HCT116 (cell line): ENCODE measurements at regions not wholly inside any gene's neighbourhood (a gene's known extent, or its start where the extent isn't known, plus 50 kb on each side); places are given as distances from the start of the nearest gene placed in this dataset.

ENCODE experiments used
- ATAC-seq: fragments of 200-7000 bp; cut with Tn5 transposase; 2 replicates; pipeline ENCODE4 v1.9.1; 2020; ENCODE audit warnings: mild to moderate bottlenecking, moderate library complexity
- BruUV-seq: library from RNA; stranded (reverse); fragments of 400-500 nt; replicated peaks from 2 replicates; lab custom pipeline; 2021; lab: Mats Ljungman, UMichigan
- CTCF ChIA-PET: fragments of 300-600 bp; sonication (Branson Sonifier 250); formaldehyde crosslinking; loops from one replicate; lab custom pipeline; 2021; ENCODE audit warnings: antibody characterized with exemption; lab: Charles Lee
- POLR2A ChIA-PET: fragments of 300-600, 350-600 bp; sonication (Branson Sonifier 250); formaldehyde crosslinking; loops from one replicate; lab custom pipeline; 2021; ENCODE audit warnings: antibody characterized with exemption; lab: Charles Lee
- RAD21 ChIA-PET, 2 experiments: fragments of 300-600 bp; sonication (Branson Sonifier 250); formaldehyde crosslinking; loops; one replicate each; lab custom pipeline; 2023; ENCODE audit warnings: low total read pairs in 2 of 2; ENCODE audit not compliant: uncharacterized antibody in 2 of 2, unreplicated experiment in 2 of 2, low non-redundant PET in 1 of 2; lab: Charles Lee
- DNase-seq: peaks from one replicate; pipeline ENCODE4 v3.0.0-alpha.2; 2010; ENCODE audit warnings: low read depth, low spot score
- H2AFZ ChIP-seq: fragments of 200-600 bp; shearing (Covaris generic), sonication (generic); 2 replicates; pipeline ENCODE4 v1.6.1; 2017; ENCODE audit warnings: low read depth, mixed run types, mixed read lengths, antibody characterized with exemption, low read length; ENCODE audit not compliant: poor library complexity, severe bottlenecking
- H3K27ac ChIP-seq: 2 replicates; pipeline ENCODE4 v1.5.1; 2012; ENCODE audit warnings: low read depth, low read length
- H3K27me3 ChIP-seq: fragments of 200-600 bp; sonication (generic); 2 replicates; pipeline ENCODE4 v1.6.1; 2016; ENCODE audit warnings: mixed run types, low read length, mixed read lengths; ENCODE audit not compliant: insufficient read depth
- H3K36me3 ChIP-seq, 2 experiments: fragments of 200-500 bp in 1 of 2; fragments of 200-600 bp in 1 of 2; sonication (Bioruptor generic) in 1 of 2; sonication (generic) in 1 of 2; 2 replicates each; pipeline versions ENCODE4 v1.5.1 to v1.6.1; 2014 to 2016; ENCODE audit warnings: low read length in 2 of 2, inconsistent platforms in 1 of 2, mixed read lengths in 1 of 2, mixed run types in 1 of 2; ENCODE audit not compliant: insufficient read depth in 2 of 2, control insufficient read depth in 1 of 2
- H3K4me1 ChIP-seq, 2 experiments: fragments of 200-600 bp in 1 of 2; sonication (generic) in 1 of 2; 2 replicates each; pipeline versions ENCODE4 v1.5.1 to v1.6.1; 2012 to 2017; ENCODE audit warnings: low read length in 2 of 2, inconsistent platforms in 1 of 2, mild to moderate bottlenecking in 1 of 2, mixed read lengths in 1 of 2, mixed run types in 1 of 2, moderate library complexity in 1 of 2; ENCODE audit not compliant: insufficient read depth in 2 of 2, control insufficient read depth in 1 of 2
- H3K4me2 ChIP-seq: fragments of 200-600 bp; sonication (generic); 2 replicates; pipeline ENCODE4 v1.6.1; 2017; ENCODE audit warnings: mixed run types, low read length, mixed read lengths
- H3K4me3 ChIP-seq, 2 experiments: fragments of 200-600 bp in 1 of 2; sonication (generic) in 1 of 2; replicated peaks in 1 of 2; 2 replicates each; pipeline ENCODE4 v1.5.1; 2011 to 2016; ENCODE audit warnings: low read length in 2 of 2, control low read depth in 1 of 2, low read depth in 1 of 2, mild to moderate bottlenecking in 1 of 2, mixed read lengths in 1 of 2, mixed run types in 1 of 2
- H3K79me2 ChIP-seq: fragments of 200-600 bp; sonication (generic); 2 replicates; pipeline ENCODE4 v1.6.1; 2017; ENCODE audit warnings: mild to moderate bottlenecking, mixed run types, low read length, moderate library complexity, mixed read lengths; ENCODE audit not compliant: insufficient read depth
- H3K9ac ChIP-seq: fragments of 200-600 bp; sonication (generic); 2 replicates; pipeline ENCODE4 v1.6.1; 2016; ENCODE audit warnings: low read length, mixed read lengths
- H3K9me2 ChIP-seq: fragments of 200-600 bp; sonication (generic), shearing (Covaris generic); 2 replicates; pipeline ENCODE4 v1.6.1; 2017; ENCODE audit warnings: mixed run types, mild to moderate bottlenecking, moderate library complexity; ENCODE audit not compliant: insufficient read depth
- H3K9me3 ChIP-seq, 2 experiments: fragments of 200-500 bp in 1 of 2; fragments of 200-600 bp in 1 of 2; sonication (Bioruptor generic) in 1 of 2; sonication (generic) in 1 of 2; 2 replicates each; pipeline ENCODE4 v1.6.1; 2014 to 2017; ENCODE audit warnings: low read length in 2 of 2, mixed read lengths in 2 of 2, inconsistent platforms in 1 of 2, low read depth in 1 of 2, mild to moderate bottlenecking in 1 of 2, mixed run types in 1 of 2, moderate library complexity in 1 of 2; ENCODE audit not compliant: control insufficient read depth in 1 of 2, insufficient read depth in 1 of 2
- H4K20me1 ChIP-seq: fragments of 200-600 bp; sonication (generic), shearing (Covaris generic); 2 replicates; pipeline ENCODE4 v1.6.1; 2017; ENCODE audit warnings: mixed run types, mild to moderate bottlenecking, moderate library complexity; ENCODE audit not compliant: insufficient read depth
- CBX3 ChIP-seq: IDR thresholded peaks from 2 replicates; pipeline ENCODE4 v1.6.1; 2012; ENCODE audit warnings: low read depth
- CEBPB ChIP-seq: IDR thresholded peaks from 2 replicates; pipeline ENCODE4 v1.6.1; 2012; ENCODE audit warnings: low read depth
- EZH2 ChIP-seq: fragments of 200-600 bp; sonication (generic); IDR thresholded peaks from 2 replicates; pipeline ENCODE4 v1.6.1; 2017; ENCODE audit warnings: antibody characterized with exemption, mixed run types
- EZH2phosphoT487 ChIP-seq: fragments of 200-600 bp; IDR thresholded peaks from 2 replicates; pipeline ENCODE4 v1.6.1; 2018; ENCODE audit warnings: antibody characterized with exemption, borderline replicate concordance
- MAX ChIP-seq: IDR thresholded peaks from 2 replicates; pipeline ENCODE4 v1.6.1; 2012
- POLR2A ChIP-seq: IDR thresholded peaks from 2 replicates; pipeline ENCODE4 v1.7.0; 2011; ENCODE audit warnings: borderline replicate concordance; ENCODE audit not compliant: insufficient read depth, insufficient read length; ENCODE audit errors: extremely low read depth
- POLR2AphosphoS5 ChIP-seq: IDR thresholded peaks from 2 replicates; pipeline ENCODE4 v1.6.1; 2011; ENCODE audit warnings: mild to moderate bottlenecking, low read depth, low read length, moderate library complexity
- RAD21 ChIP-seq: IDR thresholded peaks from 2 replicates; pipeline ENCODE4 v1.6.1; 2012; ENCODE audit warnings: low read depth, mild to moderate bottlenecking
- SIN3A ChIP-seq: IDR thresholded peaks from 2 replicates; pipeline ENCODE4 v1.6.1; 2012; ENCODE audit warnings: low read depth
- ZFX ChIP-seq: fragments of 450-650 bp; IDR thresholded peaks from 2 replicates; pipeline ENCODE4 v1.6.1; 2017
- ZNF274 ChIP-seq: fragments of 200-500 bp; sonication (Bioruptor generic); IDR thresholded peaks from 2 replicates; pipeline ENCODE4 v1.6.1; 2014; ENCODE audit warnings: mild to moderate bottlenecking, low read depth, low read length, inconsistent platforms
- intact Hi-C: fragments of 100-400 bp; cut with micrococcal nuclease; formaldehyde crosslinking; loops from 2 replicates; pipeline ENCODE4 v1.10.0; 2022
- TF ChIP-seq, protein P1 (sequence below): IDR thresholded peaks from 2 replicates; pipeline ENCODE4 v1.6.1; 2011; ENCODE audit warnings: mild to moderate bottlenecking, low read length, moderate library complexity; ENCODE audit not compliant: insufficient replicate concordance; ENCODE audit errors: extremely low read depth
- TF ChIP-seq, protein P2 (sequence below): IDR thresholded peaks from 2 replicates; pipeline ENCODE4 v1.6.1; 2012; ENCODE audit warnings: low read depth

DNA sequence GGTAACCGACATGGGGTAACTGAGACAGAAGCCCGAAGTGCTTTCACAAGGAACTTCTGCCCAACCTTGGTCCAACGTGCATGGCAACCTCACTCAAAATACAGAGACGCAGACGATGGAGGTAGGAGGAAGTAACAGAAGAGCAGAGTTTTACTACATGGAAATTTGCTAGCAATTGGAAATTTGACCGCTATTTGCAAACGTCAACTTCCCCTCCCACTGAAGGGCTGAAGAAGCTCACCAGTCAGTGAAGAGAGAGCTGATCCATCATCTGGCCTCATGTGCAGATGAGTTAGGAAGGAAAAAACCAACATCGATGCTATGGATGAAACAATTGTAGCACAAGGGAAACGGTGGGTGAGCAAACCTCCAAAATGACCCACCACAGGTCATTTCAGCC is 196.7 kb downstream of the RGS3 start:
- no peak overlapping the region for H3K27ac ChIP-seq
- no TSS peak for BruUV-seq
- H3K4me1 ChIP-seq: peaks cover 0 to 12% of the 10 kb centered on the region in 2 experiments; a peak in 1 of 4 replicates
- H3K27me3 ChIP-seq: peaks cover 14% of the 10 kb centered on the region; the same call in 1 of the 2 replicates
- RAD21 ChIA-PET: interaction anchor here in 1 of 2 experiments (1.3 kb wide), 1 partner anchor 14 kb away, joined by 3 read pairs; no protein-coding TSS in a partner anchor
- ATAC-seq: no peak
- no peak overlapping the region for H3K4me3 ChIP-seq
- H3K79me2 ChIP-seq: no peaks in the 10 kb centered on the region
- no peak overlapping the region for H3K4me2 ChIP-seq
- H3K36me3 ChIP-seq: no peaks in the 10 kb centered on the region
- POLR2A ChIA-PET: no interaction called here
- CTCF ChIA-PET: interaction anchor here (8.8 kb wide), 1 partner anchor 213 kb away, joined by 159 read pairs; no protein-coding TSS in a partner anchor
- H3K9ac ChIP-seq: no peak overlapping the region
- H4K20me1 ChIP-seq: no peaks in the 10 kb centered on the region
- intact Hi-C loops: no loop called here
- no peaks in the 10 kb centered on the region for H3K9me3 ChIP-seq
- no peaks in the 10 kb centered on the region for H3K9me2 ChIP-seq
- H2AFZ ChIP-seq: no peak overlapping the region
- DNase-seq: no peak
- TF ChIP-seq POLR2A: no peak
- no peak for TF ChIP-seq CEBPB
- TF ChIP-seq ZFX: no peak
- no peak for TF ChIP-seq RAD21
- no peak for TF ChIP-seq CBX3
- TF ChIP-seq, protein P1, sequence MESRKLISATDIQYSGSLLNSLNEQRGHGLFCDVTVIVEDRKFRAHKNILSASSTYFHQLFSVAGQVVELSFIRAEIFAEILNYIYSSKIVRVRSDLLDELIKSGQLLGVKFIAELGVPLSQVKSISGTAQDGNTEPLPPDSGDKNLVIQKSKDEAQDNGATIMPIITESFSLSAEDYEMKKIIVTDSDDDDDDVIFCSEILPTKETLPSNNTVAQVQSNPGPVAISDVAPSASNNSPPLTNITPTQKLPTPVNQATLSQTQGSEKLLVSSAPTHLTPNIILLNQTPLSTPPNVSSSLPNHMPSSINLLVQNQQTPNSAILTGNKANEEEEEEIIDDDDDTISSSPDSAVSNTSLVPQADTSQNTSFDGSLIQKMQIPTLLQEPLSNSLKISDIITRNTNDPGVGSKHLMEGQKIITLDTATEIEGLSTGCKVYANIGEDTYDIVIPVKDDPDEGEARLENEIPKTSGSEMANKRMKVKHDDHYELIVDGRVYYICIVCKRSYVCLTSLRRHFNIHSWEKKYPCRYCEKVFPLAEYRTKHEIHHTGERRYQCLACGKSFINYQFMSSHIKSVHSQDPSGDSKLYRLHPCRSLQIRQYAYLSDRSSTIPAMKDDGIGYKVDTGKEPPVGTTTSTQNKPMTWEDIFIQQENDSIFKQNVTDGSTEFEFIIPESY: no peak
- TF ChIP-seq ZNF274: no peak
- TF ChIP-seq EZH2phosphoT487: no peak

DNA sequence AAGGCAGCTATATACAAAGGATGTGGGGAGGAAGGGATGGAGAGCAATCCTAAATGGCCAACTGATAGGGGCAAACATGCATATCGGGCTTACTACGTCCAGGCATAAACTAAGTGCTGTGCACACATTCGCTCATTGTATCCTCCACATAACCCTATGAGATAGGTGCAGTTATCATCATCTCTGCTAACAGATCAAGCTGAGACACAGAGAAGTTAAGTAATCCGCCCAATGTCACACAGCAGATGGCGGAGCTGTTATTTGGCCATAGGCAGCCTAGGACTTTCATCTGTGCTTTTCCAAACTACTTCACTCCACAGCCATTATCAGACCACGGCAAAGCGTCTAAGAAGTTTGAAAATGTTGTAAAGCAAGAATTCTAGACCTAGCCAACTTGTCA is 197.5 kb downstream of the RGS3 start:
- ATAC-seq: no peak
- CTCF ChIA-PET: interaction anchor here (0.6 to 8.8 kb wide), 2 partner anchors 44 to 214 kb away, joined by 3 to 159 read pairs; no protein-coding TSS in a partner anchor
- H3K79me2 ChIP-seq: no peaks in the 10 kb centered on the region
- H4K20me1 ChIP-seq: no peaks in the 10 kb centered on the region
- no peak overlapping the region for H2AFZ ChIP-seq
- H3K27me3 ChIP-seq: peaks cover 14% of the 10 kb centered on the region; the same call in 1 of the 2 replicates
- RAD21 ChIA-PET: no interaction called here
- intact Hi-C loops: no loop called here
- H3K4me3 ChIP-seq: no peak overlapping the region
- H3K27ac ChIP-seq: no peak overlapping the region
- no peaks in the 10 kb centered on the region for H3K9me3 ChIP-seq
- no peak overlapping the region for H3K9ac ChIP-seq
- no peaks in the 10 kb centered on the region for H3K9me2 ChIP-seq
- DNase-seq: no peak
- H3K36me3 ChIP-seq: no peaks in the 10 kb centered on the region
- no peak for TF ChIP-seq RAD21
- TF ChIP-seq SIN3A: no peak
- no peak for TF ChIP-seq CBX3
- no peak for TF ChIP-seq POLR2AphosphoS5
- TF ChIP-seq, protein P2, sequence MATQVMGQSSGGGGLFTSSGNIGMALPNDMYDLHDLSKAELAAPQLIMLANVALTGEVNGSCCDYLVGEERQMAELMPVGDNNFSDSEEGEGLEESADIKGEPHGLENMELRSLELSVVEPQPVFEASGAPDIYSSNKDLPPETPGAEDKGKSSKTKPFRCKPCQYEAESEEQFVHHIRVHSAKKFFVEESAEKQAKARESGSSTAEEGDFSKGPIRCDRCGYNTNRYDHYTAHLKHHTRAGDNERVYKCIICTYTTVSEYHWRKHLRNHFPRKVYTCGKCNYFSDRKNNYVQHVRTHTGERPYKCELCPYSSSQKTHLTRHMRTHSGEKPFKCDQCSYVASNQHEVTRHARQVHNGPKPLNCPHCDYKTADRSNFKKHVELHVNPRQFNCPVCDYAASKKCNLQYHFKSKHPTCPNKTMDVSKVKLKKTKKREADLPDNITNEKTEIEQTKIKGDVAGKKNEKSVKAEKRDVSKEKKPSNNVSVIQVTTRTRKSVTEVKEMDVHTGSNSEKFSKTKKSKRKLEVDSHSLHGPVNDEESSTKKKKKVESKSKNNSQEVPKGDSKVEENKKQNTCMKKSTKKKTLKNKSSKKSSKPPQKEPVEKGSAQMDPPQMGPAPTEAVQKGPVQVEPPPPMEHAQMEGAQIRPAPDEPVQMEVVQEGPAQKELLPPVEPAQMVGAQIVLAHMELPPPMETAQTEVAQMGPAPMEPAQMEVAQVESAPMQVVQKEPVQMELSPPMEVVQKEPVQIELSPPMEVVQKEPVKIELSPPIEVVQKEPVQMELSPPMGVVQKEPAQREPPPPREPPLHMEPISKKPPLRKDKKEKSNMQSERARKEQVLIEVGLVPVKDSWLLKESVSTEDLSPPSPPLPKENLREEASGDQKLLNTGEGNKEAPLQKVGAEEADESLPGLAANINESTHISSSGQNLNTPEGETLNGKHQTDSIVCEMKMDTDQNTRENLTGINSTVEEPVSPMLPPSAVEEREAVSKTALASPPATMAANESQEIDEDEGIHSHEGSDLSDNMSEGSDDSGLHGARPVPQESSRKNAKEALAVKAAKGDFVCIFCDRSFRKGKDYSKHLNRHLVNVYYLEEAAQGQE: no peak
- TF ChIP-seq EZH2: no peak
- no peak for TF ChIP-seq MAX
- TF ChIP-seq, all 23 proteins: peak for 0
- H3K4me1 ChIP-seq: peaks cover 0 to 8% of the 10 kb centered on the region in 2 experiments; a peak in 1 of 4 replicates
- BruUV-seq: no TSS peak
- POLR2A ChIA-PET: no interaction called here
- no peak overlapping the region for H3K4me2 ChIP-seq
